ENCODE measurements at regions not wholly inside any gene's neighbourhood (a gene's known extent, or its start where the extent isn't known, plus 50 kb on each side); places are given as distances from the start of the nearest gene placed in this dataset.
A peak's percentile ranks its signal among the peaks of the same experiment; 100 is the strongest.

- H3K27me3 ChIP-seq (ENCODE audit: control insufficient read depth, insufficient read depth, low read length) = no peaks in the 10 kb centered on the region
- H3K36me3 ChIP-seq (ENCODE audit: control insufficient read depth, insufficient read depth, low read length) = no peaks in the 10 kb centered on the region
- H3K4me3 ChIP-seq (ENCODE audit: low read depth, low read length) = no peak overlapping the region
- FAIRE-seq = peak; percentile 28
- no peak for DNase-seq (ENCODE audit: low read depth)
- TF ChIP-seq CTCF (IDR thresholded peaks at IDR 0.05; ENCODE audit: insufficient read depth, low read length, severe bottlenecking) = no peak
Measured at GRCh38 chr1:94629259-94630181, 88.0 kb upstream of the F3 start.

GRCh38 chr1:94628499-94628843 lies 86.9 kb upstream of the F3 start:
- DNase-seq (ENCODE audit: low read depth) (no peak), FAIRE-seq (no peak)
- Histone ChIP-seq H3K36me3 (ENCODE audit: control insufficient read depth, insufficient read depth, low read length) (no peaks in the 10 kb centered on the region), H3K4me3 (ENCODE audit: low read depth, low read length) (no peak overlapping the region), H3K27me3 (ENCODE audit: control insufficient read depth, insufficient read depth, low read length) (no peaks in the 10 kb centered on the region)
- TF ChIP-seq CTCF (IDR thresholded peaks at IDR 0.05; ENCODE audit: insufficient read depth, low read length, severe bottlenecking) = no peak

GRCh38 chr1:94627771-94628498 lies 86.4 kb upstream of the F3 start:
- Histone ChIP-seq H3K4me3 (ENCODE audit: low read depth, low read length) (no peak overlapping the region), H3K36me3 (ENCODE audit: control insufficient read depth, insufficient read depth, low read length) (no peaks in the 10 kb centered on the region), H3K27me3 (ENCODE audit: control insufficient read depth, insufficient read depth, low read length) (no peaks in the 10 kb centered on the region)
- FAIRE-seq = no peak
- TF ChIP-seq CTCF (IDR thresholded peaks at IDR 0.05; ENCODE audit: insufficient read depth, low read length, severe bottlenecking) = no peak
- no peak for DNase-seq (ENCODE audit: low read depth)

GRCh38 chr1:94624203-94624602 lies 82.6 kb upstream of the F3 start:
- Histone ChIP-seq H3K4me3 (ENCODE audit: low read depth, low read length) (no peak overlapping the region), H3K36me3 (ENCODE audit: control insufficient read depth, insufficient read depth, low read length) (no peaks in the 10 kb centered on the region), H3K27me3 (ENCODE audit: control insufficient read depth, insufficient read depth, low read length) (no peaks in the 10 kb centered on the region)
- no peak for DNase-seq (ENCODE audit: low read depth)
- FAIRE-seq = no peak
- no peak for TF ChIP-seq CTCF (IDR thresholded peaks at IDR 0.05; ENCODE audit: insufficient read depth, low read length, severe bottlenecking)

GRCh38 chr1:94623560-94624148 lies 82.1 kb upstream of the F3 start:
- Histone ChIP-seq H3K36me3 (ENCODE audit: control insufficient read depth, insufficient read depth, low read length) (no peaks in the 10 kb centered on the region), H3K4me3 (ENCODE audit: low read depth, low read length) (no peak overlapping the region), H3K27me3 (ENCODE audit: control insufficient read depth, insufficient read depth, low read length) (no peaks in the 10 kb centered on the region)
- FAIRE-seq = peak; percentile 68
- peak; percentile 94 for DNase-seq (ENCODE audit: low read depth)
- no peak for TF ChIP-seq CTCF (IDR thresholded peaks at IDR 0.05; ENCODE audit: insufficient read depth, low read length, severe bottlenecking)

Measured in bronchial epithelial cell (primary cell).